ENCODE measurements at regions not wholly inside any gene's neighbourhood (a gene's known extent, or its start where the extent isn't known, plus 50 kb on each side); places are given as distances from the start of the nearest gene placed in this dataset.

GRCh38 chr6:69489970-69490369 is 306.8 kb downstream of the LMBRD1 start:
- TF ChIP-seq CTCF (conservative IDR thresholded peaks at IDR 0.05; ENCODE audit: low read depth in 2 of 2) (no peak), POLR2AphosphoS5 (IDR thresholded peaks at IDR 0.05; ENCODE audit: low read depth) (no peak), EZH2phosphoT487 (IDR thresholded peaks at IDR 0.05; ENCODE audit: unreplicated experiment) (no peak), EZH2 (IDR thresholded peaks at IDR 0.05; ENCODE audit: low read depth, unreplicated experiment) (no peak), CREB1 (CRISPR knock-in tag; IDR thresholded peaks at IDR 0.05; ENCODE audit: low read depth) (no peak), JUNB (IDR thresholded peaks at IDR 0.05; ENCODE audit: unreplicated experiment) (no peak)
